ENCODE measurements at regions not wholly inside any gene's neighbourhood (a gene's known extent, or its start where the extent isn't known, plus 50 kb on each side); places are given as distances from the start of the nearest gene placed in this dataset.
"Not testable (repeated sequence)": the region's sequence is repeated elsewhere in the genome, so short reads cannot be mapped to it uniquely, and the experiment has no call there.

GRCh38 chr9:36521148-36521547 lies 51.5 kb upstream of the MELK start:
- Mint-ChIP-seq H3K9me3 (no peaks in the 10 kb centered on the region), H3K27me3 (no peaks in the 10 kb centered on the region), H3K4me1 (no peaks in the 10 kb centered on the region), H3K36me3 (no peaks in the 10 kb centered on the region), H3K4me3 (no peak overlapping the region), H3K27ac (peak overlapping the region; percentile 20)

- H3K27ac Mint-ChIP-seq, result no peak overlapping the region
- H3K4me1 Mint-ChIP-seq, result no peaks in the 10 kb centered on the region
- no peak overlapping the region for H3K4me3 Mint-ChIP-seq
- H3K9me3 Mint-ChIP-seq, result no peaks in the 10 kb centered on the region
- no peaks in the 10 kb centered on the region for H3K27me3 Mint-ChIP-seq
- no peaks in the 10 kb centered on the region for H3K36me3 Mint-ChIP-seq
These were observed 55.6 kb upstream of the MELK start for GRCh38 chr9:36517131-36517530.

- H3K9me3 Mint-ChIP-seq, result no peaks in the 10 kb centered on the region
- peaks cover 29% of the 10 kb centered on the region for H3K4me1 Mint-ChIP-seq
- H3K27ac Mint-ChIP-seq, result peak overlapping the region; percentile 38
- H3K36me3 Mint-ChIP-seq, result no peaks in the 10 kb centered on the region
- H3K27me3 Mint-ChIP-seq, result no peaks in the 10 kb centered on the region
- peak overlapping the region; percentile 40 for H3K4me3 Mint-ChIP-seq
These were observed 68.5 kb upstream of the MELK start for GRCh38 chr9:36504156-36504555.

GRCh38 chr9:36503172-36504088 lies 69.3 kb upstream of the MELK start:
- Mint-ChIP-seq H3K27me3 (no peaks in the 10 kb centered on the region), H3K9me3 (no peaks in the 10 kb centered on the region), H3K27ac (peak overlapping the region; percentile 63), H3K4me1 (peaks cover 29% of the 10 kb centered on the region), H3K36me3 (no peaks in the 10 kb centered on the region), H3K4me3 (no peak overlapping the region)

- Mint-ChIP-seq H3K4me3 (no peak overlapping the region), H3K9me3 (no peaks in the 10 kb centered on the region), H3K27me3 (no peaks in the 10 kb centered on the region), H3K36me3 (no peaks in the 10 kb centered on the region), H3K27ac (no peak overlapping the region), H3K4me1 (peaks cover 29% of the 10 kb centered on the region)
These were observed 71.0 kb upstream of the MELK start for GRCh38 chr9:36501727-36502126.

GRCh38 chr9:36500931-36501330 lies 71.8 kb upstream of the MELK start:
- H3K9me3 Mint-ChIP-seq, H3K27me3 Mint-ChIP-seq, H3K27ac Mint-ChIP-seq, H3K36me3 Mint-ChIP-seq, H3K4me3 Mint-ChIP-seq: not testable (repeated sequence)
- H3K4me1 Mint-ChIP-seq, result peaks cover 30% of the 10 kb centered on the region

GRCh38 chr9:36499174-36499890 lies 73.4 kb upstream of the MELK start:
- no peaks in the 10 kb centered on the region for H3K36me3 Mint-ChIP-seq
- H3K4me1 Mint-ChIP-seq, result peaks cover 40% of the 10 kb centered on the region
- H3K27me3 Mint-ChIP-seq, result no peaks in the 10 kb centered on the region
- no peaks in the 10 kb centered on the region for H3K9me3 Mint-ChIP-seq
- H3K4me3 Mint-ChIP-seq, result no peak overlapping the region
- H3K27ac Mint-ChIP-seq, result no peak overlapping the region

GRCh38 chr9:36493564-36493963 lies 79.1 kb upstream of the MELK start:
- Mint-ChIP-seq H3K27ac (peak overlapping the region; percentile 90), H3K4me3 (peak overlapping the region; percentile 79), H3K4me1 (peaks cover 62% of the 10 kb centered on the region)
- H3K27me3 Mint-ChIP-seq, H3K9me3 Mint-ChIP-seq, H3K36me3 Mint-ChIP-seq: not testable (repeated sequence)

GRCh38 chr9:36492865-36493264 lies 79.8 kb upstream of the MELK start:
- Mint-ChIP-seq H3K27me3 (no peaks in the 10 kb centered on the region), H3K4me3 (peak overlapping the region; percentile 74), H3K27ac (peak overlapping the region; percentile 86), H3K4me1 (peaks cover 66% of the 10 kb centered on the region), H3K36me3 (no peaks in the 10 kb centered on the region), H3K9me3 (no peaks in the 10 kb centered on the region)

- Mint-ChIP-seq H3K9me3 (no peaks in the 10 kb centered on the region), H3K4me1 (peaks cover 68% of the 10 kb centered on the region), H3K27ac (peak overlapping the region; percentile 99), H3K27me3 (no peaks in the 10 kb centered on the region), H3K36me3 (no peaks in the 10 kb centered on the region), H3K4me3 (peak overlapping the region; percentile 96)
These were observed 83.2 kb upstream of the MELK start for GRCh38 chr9:36489453-36489852.

- H3K9me3 Mint-ChIP-seq, result no peaks in the 10 kb centered on the region
- H3K36me3 Mint-ChIP-seq, result no peaks in the 10 kb centered on the region
- peak overlapping the region; percentile 99 for H3K27ac Mint-ChIP-seq
- peaks cover 67% of the 10 kb centered on the region for H3K4me1 Mint-ChIP-seq
- no peaks in the 10 kb centered on the region for H3K27me3 Mint-ChIP-seq
- peak overlapping the region; percentile 96 for H3K4me3 Mint-ChIP-seq
These were observed 84.3 kb upstream of the MELK start for GRCh38 chr9:36488389-36488756.

- Mint-ChIP-seq H3K27me3 (no peaks in the 10 kb centered on the region), H3K27ac (peak overlapping the region; percentile 99), H3K4me3 (peak overlapping the region; percentile 96), H3K36me3 (no peaks in the 10 kb centered on the region), H3K4me1 (peaks cover 67% of the 10 kb centered on the region), H3K9me3 (no peaks in the 10 kb centered on the region)
These were observed 85.0 kb upstream of the MELK start for GRCh38 chr9:36487482-36488388.

- Mint-ChIP-seq H3K27me3 (no peaks in the 10 kb centered on the region), H3K4me1 (peaks cover 64% of the 10 kb centered on the region), H3K27ac (peak overlapping the region; percentile 89), H3K36me3 (no peaks in the 10 kb centered on the region), H3K9me3 (no peaks in the 10 kb centered on the region), H3K4me3 (peak overlapping the region; percentile 89)
These were observed 85.7 kb upstream of the MELK start for GRCh38 chr9:36486933-36487481.

GRCh38 chr9:36486329-36486932 lies 86.3 kb upstream of the MELK start:
- Mint-ChIP-seq H3K9me3 (no peaks in the 10 kb centered on the region), H3K4me3 (peak overlapping the region; percentile 89), H3K36me3 (no peaks in the 10 kb centered on the region), H3K4me1 (peaks cover 66% of the 10 kb centered on the region), H3K27ac (peak overlapping the region; percentile 89), H3K27me3 (no peaks in the 10 kb centered on the region)
